Lower leg skin (tissue), 3 donors: ENCODE measurements at regions not wholly inside any gene's neighbourhood (a gene's known extent, or its start where the extent isn't known, plus 50 kb on each side); places are given as distances from the start of the nearest gene placed in this dataset.

Experiments used
- POLR2A ChIP-seq, 2 donors: fragments of 450-650 bp; IDR thresholded peaks; one replicate each; pipeline ENCODE4 v1.6.1; 2016 to 2017; ENCODE audit warnings: antibody characterized with exemption in 2 of 2, mild to moderate bottlenecking in 1 of 2, moderate library complexity in 1 of 2
- TF ChIP-seq, protein P1 (sequence below), 3 donors: fragments of 450-650 bp; IDR thresholded peaks; one replicate each; pipeline ENCODE4 v1.5.1; 2016; ENCODE audit warnings: antibody characterized with exemption in 3 of 3, mild to moderate bottlenecking in 3 of 3, moderate library complexity in 2 of 3

GRCh38 chr18:4691836-4692235, 236.7 kb upstream of the DLGAP1 start:
- TF ChIP-seq, protein P1, sequence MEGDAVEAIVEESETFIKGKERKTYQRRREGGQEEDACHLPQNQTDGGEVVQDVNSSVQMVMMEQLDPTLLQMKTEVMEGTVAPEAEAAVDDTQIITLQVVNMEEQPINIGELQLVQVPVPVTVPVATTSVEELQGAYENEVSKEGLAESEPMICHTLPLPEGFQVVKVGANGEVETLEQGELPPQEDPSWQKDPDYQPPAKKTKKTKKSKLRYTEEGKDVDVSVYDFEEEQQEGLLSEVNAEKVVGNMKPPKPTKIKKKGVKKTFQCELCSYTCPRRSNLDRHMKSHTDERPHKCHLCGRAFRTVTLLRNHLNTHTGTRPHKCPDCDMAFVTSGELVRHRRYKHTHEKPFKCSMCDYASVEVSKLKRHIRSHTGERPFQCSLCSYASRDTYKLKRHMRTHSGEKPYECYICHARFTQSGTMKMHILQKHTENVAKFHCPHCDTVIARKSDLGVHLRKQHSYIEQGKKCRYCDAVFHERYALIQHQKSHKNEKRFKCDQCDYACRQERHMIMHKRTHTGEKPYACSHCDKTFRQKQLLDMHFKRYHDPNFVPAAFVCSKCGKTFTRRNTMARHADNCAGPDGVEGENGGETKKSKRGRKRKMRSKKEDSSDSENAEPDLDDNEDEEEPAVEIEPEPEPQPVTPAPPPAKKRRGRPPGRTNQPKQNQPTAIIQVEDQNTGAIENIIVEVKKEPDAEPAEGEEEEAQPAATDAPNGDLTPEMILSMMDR (IDR thresholded peaks at IDR 0.05): no peak
- TF ChIP-seq POLR2A (IDR thresholded peaks at IDR 0.05): no peak
